GM18867 (cell line): ENCODE measurements at regions not wholly inside any gene's neighbourhood (a gene's known extent, or its start where the extent isn't known, plus 50 kb on each side); places are given as distances from the start of the nearest gene placed in this dataset.
"Not testable (repeated sequence)": the region's sequence is repeated elsewhere in the genome, so short reads cannot be mapped to it uniquely, and the experiment has no call there.

ENCODE experiments used
- ATAC-seq: cut with Tn5 transposase; IDR thresholded peaks from one replicate; pipeline ENCODE4 v1.9.1; 2021; ENCODE audit warnings: mild to moderate bottlenecking, moderate library complexity; ENCODE audit not compliant: unreplicated experiment

DNA sequence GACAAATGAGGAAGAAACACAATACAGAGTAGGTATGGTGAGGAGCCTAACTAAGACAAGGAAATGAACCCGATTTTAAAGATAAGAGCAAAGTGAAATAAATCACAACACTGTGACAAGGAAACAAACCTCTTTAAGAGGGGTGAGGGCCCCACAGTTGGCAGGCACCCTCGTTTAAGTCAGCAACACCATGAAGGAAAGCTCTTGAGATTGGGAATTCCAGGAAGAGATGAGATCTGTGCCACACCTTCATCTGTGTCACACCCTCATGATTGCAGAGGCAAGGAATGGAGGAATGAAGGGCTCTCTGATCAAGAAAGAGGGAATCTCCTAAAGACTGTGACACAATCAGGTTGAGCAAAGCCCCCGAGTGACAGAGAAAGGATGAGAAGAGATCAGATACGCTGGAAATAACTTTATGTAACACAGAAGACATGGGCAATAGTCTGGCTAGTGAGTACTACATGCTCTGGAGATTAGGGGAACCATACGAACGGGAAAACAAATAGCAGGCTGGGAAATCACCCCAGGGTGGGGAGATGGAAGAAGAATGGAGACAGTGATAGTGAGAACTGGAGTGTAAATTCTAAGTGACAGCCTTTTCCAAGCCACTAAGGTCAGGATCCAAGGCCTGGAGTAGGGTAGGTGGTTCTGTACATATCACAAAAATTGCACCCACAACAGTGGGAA, 51.7 kb upstream of the TERB2 start:
- ATAC-seq: not testable (repeated sequence)
